ENCODE measurements at regions not wholly inside any gene's neighbourhood (a gene's known extent, or its start where the extent isn't known, plus 50 kb on each side); places are given as distances from the start of the nearest gene placed in this dataset.

DNA sequence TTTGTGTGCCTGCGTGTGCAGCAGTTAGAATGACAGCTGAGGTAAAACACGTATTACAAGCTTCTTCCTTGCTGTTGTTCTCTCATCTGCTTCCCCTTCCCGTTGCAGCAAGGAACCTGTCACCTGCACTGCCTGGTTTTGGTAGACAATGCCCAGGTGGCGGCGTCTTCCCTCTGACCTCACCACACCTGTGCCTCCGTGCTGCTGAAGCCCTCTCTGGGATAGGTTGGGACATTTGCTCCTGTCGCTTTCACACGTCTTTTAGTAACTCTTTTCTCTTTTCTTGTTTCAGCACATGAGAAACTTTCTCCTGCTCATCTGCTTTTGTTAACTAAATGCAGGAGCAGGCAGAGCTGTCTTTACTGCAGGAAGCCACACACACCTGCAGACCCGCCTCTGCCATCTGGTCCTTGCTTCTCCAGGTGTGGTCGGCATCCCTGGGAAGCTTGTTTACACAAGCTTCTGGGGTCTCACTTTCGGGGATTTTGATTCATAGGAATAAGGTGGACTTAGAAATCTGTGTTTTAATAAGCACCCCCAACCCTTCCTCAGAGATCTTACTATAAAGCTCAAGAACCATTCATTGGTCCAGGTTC, 60.7 kb upstream of the EXOC6 start:
- intact Hi-C loops (cut with micrococcal nuclease; ENCODE audit: unreplicated experiment) (no loop called here), in situ Hi-C loops (cut with HindIII; ENCODE audit: low pct_unique_long_range_greater_than_20kb, low sequenced_read_pairs) (no loop called here)
- Histone ChIP-seq H3K36me3 (ENCODE audit: control insufficient read depth, insufficient read depth, low read length) (no peaks in the 10 kb centered on the region), H3K9me3 (ENCODE audit: control insufficient read depth, insufficient read depth, low read depth, low read length) (no peaks in the 10 kb centered on the region), H3K4me1 (ENCODE audit: control insufficient read depth, insufficient read depth, low read length) (no peaks in the 10 kb centered on the region), H3K27me3 (ENCODE audit: control insufficient read depth, insufficient read depth, low read length) (0 out of 2 replicates have a peak, but pooled peaks cover 2% of the 10 kb centered on the region), H3K4me3 (ENCODE audit: low read depth in 2 of 2, low read length in 2 of 2) (no peak overlapping the region), H3K27ac (ENCODE audit: low read length) (no peak overlapping the region)
- CTCF ChIA-PET = interaction anchor here (0.6 kb wide), 1 partner anchor 16 kb away, joined by 3 read pairs; no protein-coding TSS in a partner anchor
- BruUV-seq (replicated peaks) = no TSS peak
- no peak for ATAC-seq
- TF ChIP-seq, protein P1, sequence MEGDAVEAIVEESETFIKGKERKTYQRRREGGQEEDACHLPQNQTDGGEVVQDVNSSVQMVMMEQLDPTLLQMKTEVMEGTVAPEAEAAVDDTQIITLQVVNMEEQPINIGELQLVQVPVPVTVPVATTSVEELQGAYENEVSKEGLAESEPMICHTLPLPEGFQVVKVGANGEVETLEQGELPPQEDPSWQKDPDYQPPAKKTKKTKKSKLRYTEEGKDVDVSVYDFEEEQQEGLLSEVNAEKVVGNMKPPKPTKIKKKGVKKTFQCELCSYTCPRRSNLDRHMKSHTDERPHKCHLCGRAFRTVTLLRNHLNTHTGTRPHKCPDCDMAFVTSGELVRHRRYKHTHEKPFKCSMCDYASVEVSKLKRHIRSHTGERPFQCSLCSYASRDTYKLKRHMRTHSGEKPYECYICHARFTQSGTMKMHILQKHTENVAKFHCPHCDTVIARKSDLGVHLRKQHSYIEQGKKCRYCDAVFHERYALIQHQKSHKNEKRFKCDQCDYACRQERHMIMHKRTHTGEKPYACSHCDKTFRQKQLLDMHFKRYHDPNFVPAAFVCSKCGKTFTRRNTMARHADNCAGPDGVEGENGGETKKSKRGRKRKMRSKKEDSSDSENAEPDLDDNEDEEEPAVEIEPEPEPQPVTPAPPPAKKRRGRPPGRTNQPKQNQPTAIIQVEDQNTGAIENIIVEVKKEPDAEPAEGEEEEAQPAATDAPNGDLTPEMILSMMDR (IDR thresholded peaks at IDR 0.05) = no peak
- TF ChIP-seq SIN3A (IDR thresholded peaks at IDR 0.05; ENCODE audit: borderline replicate concordance, insufficient read depth, low read depth, low read length) (no peak), POLR2AphosphoS5 (IDR thresholded peaks at IDR 0.05; ENCODE audit: low read depth, low read length) (no peak), TCF7L2 (IDR thresholded peaks at IDR 0.05; ENCODE audit: low read depth, low read length) (no peak)
- TF ChIP-seq, protein P2, sequence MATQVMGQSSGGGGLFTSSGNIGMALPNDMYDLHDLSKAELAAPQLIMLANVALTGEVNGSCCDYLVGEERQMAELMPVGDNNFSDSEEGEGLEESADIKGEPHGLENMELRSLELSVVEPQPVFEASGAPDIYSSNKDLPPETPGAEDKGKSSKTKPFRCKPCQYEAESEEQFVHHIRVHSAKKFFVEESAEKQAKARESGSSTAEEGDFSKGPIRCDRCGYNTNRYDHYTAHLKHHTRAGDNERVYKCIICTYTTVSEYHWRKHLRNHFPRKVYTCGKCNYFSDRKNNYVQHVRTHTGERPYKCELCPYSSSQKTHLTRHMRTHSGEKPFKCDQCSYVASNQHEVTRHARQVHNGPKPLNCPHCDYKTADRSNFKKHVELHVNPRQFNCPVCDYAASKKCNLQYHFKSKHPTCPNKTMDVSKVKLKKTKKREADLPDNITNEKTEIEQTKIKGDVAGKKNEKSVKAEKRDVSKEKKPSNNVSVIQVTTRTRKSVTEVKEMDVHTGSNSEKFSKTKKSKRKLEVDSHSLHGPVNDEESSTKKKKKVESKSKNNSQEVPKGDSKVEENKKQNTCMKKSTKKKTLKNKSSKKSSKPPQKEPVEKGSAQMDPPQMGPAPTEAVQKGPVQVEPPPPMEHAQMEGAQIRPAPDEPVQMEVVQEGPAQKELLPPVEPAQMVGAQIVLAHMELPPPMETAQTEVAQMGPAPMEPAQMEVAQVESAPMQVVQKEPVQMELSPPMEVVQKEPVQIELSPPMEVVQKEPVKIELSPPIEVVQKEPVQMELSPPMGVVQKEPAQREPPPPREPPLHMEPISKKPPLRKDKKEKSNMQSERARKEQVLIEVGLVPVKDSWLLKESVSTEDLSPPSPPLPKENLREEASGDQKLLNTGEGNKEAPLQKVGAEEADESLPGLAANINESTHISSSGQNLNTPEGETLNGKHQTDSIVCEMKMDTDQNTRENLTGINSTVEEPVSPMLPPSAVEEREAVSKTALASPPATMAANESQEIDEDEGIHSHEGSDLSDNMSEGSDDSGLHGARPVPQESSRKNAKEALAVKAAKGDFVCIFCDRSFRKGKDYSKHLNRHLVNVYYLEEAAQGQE (IDR thresholded peaks at IDR 0.05; ENCODE audit: insufficient read depth in 1 of 2, low read depth in 2 of 2, low read length in 1 of 2) = no peak
- POLR2A ChIA-PET = no interaction called here
- DNase-seq (ENCODE audit: low read depth, low spot score) = no peak

DNA sequence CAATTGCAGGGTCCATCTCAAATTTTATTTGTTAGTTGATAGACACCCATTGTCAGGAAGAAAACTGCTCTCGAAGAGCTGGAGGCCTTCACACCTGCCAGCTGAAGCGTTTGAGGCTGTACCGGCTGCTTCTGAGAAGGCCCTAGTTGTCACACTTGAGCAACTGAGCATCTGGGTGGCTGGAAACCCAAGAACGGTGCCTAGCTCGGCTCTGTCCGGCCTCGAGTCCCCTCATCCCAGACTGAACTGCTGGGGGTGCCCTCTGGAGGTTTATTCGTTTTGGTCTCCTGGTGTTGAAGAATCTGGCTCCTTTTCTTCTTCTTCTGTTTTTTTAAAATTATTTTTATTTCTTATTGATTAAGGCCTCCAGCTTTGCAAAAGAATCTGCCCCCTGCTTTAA, 59.3 kb upstream of the EXOC6 start:
- Histone ChIP-seq H3K27me3 (ENCODE audit: control insufficient read depth, insufficient read depth, low read length) (0 out of 2 replicates have a peak, but pooled peaks cover 2% of the 10 kb centered on the region), H3K27ac (ENCODE audit: low read length) (no peak overlapping the region), H3K9me3 (ENCODE audit: control insufficient read depth, insufficient read depth, low read depth, low read length) (no peaks in the 10 kb centered on the region), H3K4me1 (ENCODE audit: control insufficient read depth, insufficient read depth, low read length) (no peaks in the 10 kb centered on the region), H3K4me3 (ENCODE audit: low read depth in 2 of 2, low read length in 2 of 2) (no peak overlapping the region), H3K36me3 (ENCODE audit: control insufficient read depth, insufficient read depth, low read length) (no peaks in the 10 kb centered on the region)
- POLR2A ChIA-PET = no interaction called here
- intact Hi-C loops (cut with micrococcal nuclease; ENCODE audit: unreplicated experiment) (no loop called here), in situ Hi-C loops (cut with HindIII; ENCODE audit: low pct_unique_long_range_greater_than_20kb, low sequenced_read_pairs) (no loop called here)
- DNase-seq (ENCODE audit: low read depth, low spot score) (no peak), ATAC-seq (no peak)
- BruUV-seq (replicated peaks) = no TSS peak
- no peak for TF ChIP-seq POLR2AphosphoS5 (IDR thresholded peaks at IDR 0.05; ENCODE audit: low read depth, low read length)
- TF ChIP-seq, protein P1 (IDR thresholded peaks at IDR 0.05) = no peak
- TF ChIP-seq, protein P2 (IDR thresholded peaks at IDR 0.05; ENCODE audit: insufficient read depth in 1 of 2, low read depth in 2 of 2, low read length in 1 of 2) = no peak
- TF ChIP-seq TCF7L2 (IDR thresholded peaks at IDR 0.05; ENCODE audit: low read depth, low read length) = no peak
- no peak for TF ChIP-seq SIN3A (IDR thresholded peaks at IDR 0.05; ENCODE audit: borderline replicate concordance, insufficient read depth, low read depth, low read length)
- CTCF ChIA-PET = interaction anchor here (0.7 kb wide), 1 partner anchor 338 kb away, joined by 3 read pairs; no protein-coding TSS in a partner anchor
